ENCODE measurements at regions not wholly inside any gene's neighbourhood (a gene's known extent, or its start where the extent isn't known, plus 50 kb on each side); places are given as distances from the start of the nearest gene placed in this dataset.

DNA sequence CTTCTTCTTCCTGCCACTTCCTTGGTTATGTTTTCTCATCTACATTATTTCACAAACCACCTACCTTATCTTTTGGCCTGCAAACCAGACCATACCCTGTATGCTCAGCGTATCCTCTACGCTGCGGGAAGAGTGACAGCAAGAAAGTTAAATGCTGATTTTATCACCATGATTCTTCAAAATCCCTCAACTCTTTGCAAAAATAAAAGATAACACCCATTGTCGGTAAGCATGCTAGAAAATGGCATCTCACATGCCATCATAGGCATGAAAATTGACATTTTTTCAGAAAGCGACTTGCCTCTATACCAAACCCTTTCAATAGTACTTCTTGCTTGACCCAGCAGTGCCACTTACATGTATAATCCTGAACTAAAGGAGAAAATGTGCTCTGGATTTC is 102.0 kb downstream of the HPGD start:
- Mint-ChIP-seq H3K27ac (peak overlapping the region; percentile 7), H3K4me3 (peak overlapping the region; percentile 1)
- intact Hi-C loops (cut with DNase I, micrococcal nuclease): no loop called here

DNA sequence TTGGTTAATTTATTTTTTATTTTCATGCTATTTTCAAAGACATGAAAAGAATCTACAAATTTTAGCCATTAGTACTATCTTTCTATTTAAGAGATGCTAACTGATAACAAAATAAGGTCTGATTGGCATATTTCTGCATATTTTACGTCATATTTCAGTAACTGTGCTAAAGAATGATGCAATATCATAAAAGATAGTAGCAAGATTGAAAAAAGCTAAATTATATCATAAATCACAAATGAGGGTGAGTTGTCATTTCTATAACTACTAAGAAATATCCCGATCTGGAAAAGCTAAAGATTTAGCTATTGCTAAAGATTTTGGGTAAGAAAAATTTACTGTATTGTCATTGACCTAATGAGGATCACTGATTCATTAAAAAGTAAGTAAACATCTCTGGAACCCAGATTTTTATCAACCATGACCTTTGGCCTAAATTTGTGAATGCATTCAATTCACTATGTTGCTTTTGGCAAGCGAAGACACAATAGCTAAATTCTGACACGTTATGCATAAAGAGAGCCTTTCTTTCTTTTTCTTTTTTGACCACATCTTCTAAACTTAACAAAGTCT is 103.6 kb downstream of the HPGD start:
- H3K9me3 Mint-ChIP-seq: peaks cover 2% of the 10 kb centered on the region
- ChIA-PET POLR2A (no interaction called here), CTCF (no interaction called here)
- Histone ChIP-seq H3K27ac (ENCODE audit: low read depth in 1 of 2, low read length in 2 of 2) (no peak overlapping the region), H3K36me3 (ENCODE audit: insufficient read depth, low read length) (no peaks in the 10 kb centered on the region), H3K4me3 (ENCODE audit: low read length) (no peak overlapping the region), H3K9me3 (ENCODE audit: control insufficient read depth in 1 of 2, insufficient read depth in 1 of 2, low read length in 2 of 2) (peaks cover 0 to 5% of the 10 kb centered on the region in 2 experiments), H3K4me1 (ENCODE audit: insufficient read depth, low read length) (peaks cover 3% of the 10 kb centered on the region), H3K27me3 (ENCODE audit: control insufficient read depth in 1 of 2, insufficient read depth in 2 of 2, low read length in 2 of 2) (no peaks in the 10 kb centered on the region)
- H3K4me1 Mint-ChIP-seq (ENCODE audit: low read depth): peaks cover 19% of the 10 kb centered on the region
- intact Hi-C loops (cut with DNase I, micrococcal nuclease): no loop called here
- no peaks in the 10 kb centered on the region for H3K36me3 Mint-ChIP-seq (ENCODE audit: low read depth)
- H3K27me3 Mint-ChIP-seq: peaks cover 5% of the 10 kb centered on the region
- no peak overlapping the region for H3K4me3 Mint-ChIP-seq
- DNase-seq: no peak
- TF ChIP-seq, protein P1, sequence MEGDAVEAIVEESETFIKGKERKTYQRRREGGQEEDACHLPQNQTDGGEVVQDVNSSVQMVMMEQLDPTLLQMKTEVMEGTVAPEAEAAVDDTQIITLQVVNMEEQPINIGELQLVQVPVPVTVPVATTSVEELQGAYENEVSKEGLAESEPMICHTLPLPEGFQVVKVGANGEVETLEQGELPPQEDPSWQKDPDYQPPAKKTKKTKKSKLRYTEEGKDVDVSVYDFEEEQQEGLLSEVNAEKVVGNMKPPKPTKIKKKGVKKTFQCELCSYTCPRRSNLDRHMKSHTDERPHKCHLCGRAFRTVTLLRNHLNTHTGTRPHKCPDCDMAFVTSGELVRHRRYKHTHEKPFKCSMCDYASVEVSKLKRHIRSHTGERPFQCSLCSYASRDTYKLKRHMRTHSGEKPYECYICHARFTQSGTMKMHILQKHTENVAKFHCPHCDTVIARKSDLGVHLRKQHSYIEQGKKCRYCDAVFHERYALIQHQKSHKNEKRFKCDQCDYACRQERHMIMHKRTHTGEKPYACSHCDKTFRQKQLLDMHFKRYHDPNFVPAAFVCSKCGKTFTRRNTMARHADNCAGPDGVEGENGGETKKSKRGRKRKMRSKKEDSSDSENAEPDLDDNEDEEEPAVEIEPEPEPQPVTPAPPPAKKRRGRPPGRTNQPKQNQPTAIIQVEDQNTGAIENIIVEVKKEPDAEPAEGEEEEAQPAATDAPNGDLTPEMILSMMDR (IDR thresholded peaks at IDR 0.05): no peak
- no peak for ATAC-seq (ENCODE audit: poor library complexity)
- H3K27ac Mint-ChIP-seq: no peak overlapping the region

More for the DNA sequence above, 102.0 kb downstream of the HPGD start:
- ChIA-PET POLR2A (no interaction called here), CTCF (no interaction called here)
- Histone ChIP-seq H3K27me3 (ENCODE audit: control insufficient read depth in 1 of 2, insufficient read depth in 2 of 2, low read length in 2 of 2) (no peaks in the 10 kb centered on the region), H3K27ac (ENCODE audit: low read depth in 1 of 2, low read length in 2 of 2) (no peak overlapping the region), H3K36me3 (ENCODE audit: insufficient read depth, low read length) (no peaks in the 10 kb centered on the region), H3K4me3 (ENCODE audit: low read length) (no peak overlapping the region), H3K9me3 (ENCODE audit: control insufficient read depth in 1 of 2, insufficient read depth in 1 of 2, low read length in 2 of 2) (peaks cover 0 to 5% of the 10 kb centered on the region in 2 experiments), H3K4me1 (ENCODE audit: insufficient read depth, low read length) (peaks cover 5% of the 10 kb centered on the region)
- no peak for ATAC-seq (ENCODE audit: poor library complexity)
- H3K9me3 Mint-ChIP-seq: peaks cover 2% of the 10 kb centered on the region
- H3K27me3 Mint-ChIP-seq: peaks cover 5% of the 10 kb centered on the region
- no peak for DNase-seq
- H3K4me1 Mint-ChIP-seq (ENCODE audit: low read depth): peaks cover 20% of the 10 kb centered on the region
- no peaks in the 10 kb centered on the region for H3K36me3 Mint-ChIP-seq (ENCODE audit: low read depth)
- TF ChIP-seq, protein P1 (IDR thresholded peaks at IDR 0.05): no peak

DNA sequence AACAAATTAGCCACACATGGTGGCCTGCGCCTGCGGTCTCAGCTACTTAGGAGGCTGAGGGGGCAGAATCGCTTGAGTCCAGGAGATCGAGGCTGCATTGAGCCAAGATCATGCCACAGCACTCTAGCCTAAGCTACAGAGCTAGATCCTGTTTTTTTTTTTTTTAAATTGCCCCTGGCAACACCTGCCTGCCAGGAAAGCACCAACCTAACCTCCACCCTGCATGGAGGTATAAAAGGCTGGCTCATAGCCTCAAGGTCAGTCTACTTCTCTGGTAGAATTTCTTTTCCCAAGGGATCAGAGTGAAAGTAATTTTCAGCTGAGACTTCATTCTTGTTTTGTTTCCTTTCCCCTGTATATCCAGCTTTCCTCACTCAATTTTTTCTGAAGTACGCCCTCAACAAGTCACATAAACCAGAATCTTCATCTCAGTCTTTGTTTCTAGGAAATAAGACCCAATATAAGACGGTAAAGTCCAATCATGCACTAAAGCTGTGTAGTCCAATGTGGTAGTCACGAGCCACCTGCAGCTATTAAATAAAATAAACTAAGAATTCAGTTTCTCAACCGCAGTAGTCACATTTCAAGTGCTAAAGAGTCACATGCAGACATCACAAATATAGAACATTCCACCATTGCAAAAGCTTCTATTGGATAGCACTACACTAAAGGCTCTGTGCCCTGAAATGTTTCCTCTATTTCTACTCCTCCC is 113.3 kb downstream of the HPGD start:
- no peaks in the 10 kb centered on the region for H3K27me3 Mint-ChIP-seq
- CTCF ChIA-PET: no interaction called here
- no peak for ATAC-seq (ENCODE audit: poor library complexity)

More for the DNA sequence above, 113.3 kb downstream of the HPGD start:
- Histone ChIP-seq H3K27me3 (ENCODE audit: control insufficient read depth in 1 of 2, insufficient read depth in 2 of 2, low read length in 2 of 2) (no peaks in the 10 kb centered on the region), H3K9me3 (ENCODE audit: control insufficient read depth in 1 of 2, insufficient read depth in 1 of 2, low read length in 2 of 2) (peaks cover 0 to 5% of the 10 kb centered on the region in 2 experiments), H3K36me3 (ENCODE audit: insufficient read depth, low read length) (no peaks in the 10 kb centered on the region), H3K27ac (ENCODE audit: low read depth in 1 of 2, low read length in 2 of 2) (no peak overlapping the region), H3K4me1 (ENCODE audit: insufficient read depth, low read length) (no peaks in the 10 kb centered on the region), H3K4me3 (ENCODE audit: low read length) (no peak overlapping the region)
- Mint-ChIP-seq H3K27ac (no peak overlapping the region), H3K4me1 (ENCODE audit: low read depth) (no peaks in the 10 kb centered on the region), H3K9me3 (no peaks in the 10 kb centered on the region), H3K36me3 (ENCODE audit: low read depth) (no peaks in the 10 kb centered on the region), H3K4me3 (no peak overlapping the region)
- POLR2A ChIA-PET: no interaction called here
- TF ChIP-seq, protein P1 (IDR thresholded peaks at IDR 0.05): no peak
- no peak for DNase-seq
- intact Hi-C loops (cut with DNase I, micrococcal nuclease): no loop called here

Data from CD4-positive, alpha-beta T cell (primary cell).